ENCODE measurements at regions not wholly inside any gene's neighbourhood (a gene's known extent, or its start where the extent isn't known, plus 50 kb on each side); places are given as distances from the start of the nearest gene placed in this dataset.
"Not testable (repeated sequence)": the region's sequence is repeated elsewhere in the genome, so short reads cannot be mapped to it uniquely, and the experiment has no call there.

DNA sequence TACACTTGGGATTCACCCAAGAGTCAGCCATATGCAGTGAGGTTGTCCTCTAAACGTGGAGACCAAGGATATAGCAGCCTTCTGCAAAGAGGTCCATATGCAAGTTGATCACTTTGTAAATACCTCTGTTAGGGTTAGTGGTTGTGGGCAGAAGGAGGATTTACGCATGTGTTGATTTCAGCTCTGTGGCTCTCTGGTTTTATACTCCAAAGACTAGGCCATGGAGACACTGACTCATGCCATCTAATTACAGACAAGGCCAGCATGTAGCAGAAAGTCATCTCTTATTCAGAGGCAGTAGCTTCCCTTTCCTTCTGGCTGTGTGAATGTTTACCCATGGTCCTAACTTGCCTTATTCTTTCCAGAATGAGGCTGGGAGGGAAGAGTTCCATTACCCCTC, 140.9 kb upstream of the GOLGA6L4 start:
- H3K36me3 ChIP-seq (ENCODE audit: low read depth); H3K27me3 ChIP-seq (replicated peaks; ENCODE audit: insufficient read depth); H3K4me3 ChIP-seq; H3K9me3 ChIP-seq (ENCODE audit: low read depth); DNase-seq; H3K9me2 ChIP-seq (ENCODE audit: insufficient read depth); H3K4me2 ChIP-seq (ENCODE audit: unreplicated experiment); H3K9ac ChIP-seq; H3K4me1 ChIP-seq (ENCODE audit: insufficient read depth); in situ Hi-C loops (cut with MboI); H3F3A ChIP-seq (ENCODE audit: insufficient read depth); H2AFZ ChIP-seq; H3K27ac ChIP-seq; H3K79me2 ChIP-seq (ENCODE audit: insufficient read depth); H4K20me1 ChIP-seq (ENCODE audit: insufficient read depth): not testable (repeated sequence)
- WGBS, 2 experiments (ENCODE audit: low coverage in 1 of 2, low lambda C conversion rate in 2 of 2, missing lambda C conversion rate in 2 of 2) = 43 to 45% methylated on average over 2 of the region's 2 CpGs

- H3K36me3 ChIP-seq (ENCODE audit: low read depth); in situ Hi-C loops (cut with MboI); H4K20me1 ChIP-seq (ENCODE audit: insufficient read depth); H3K4me3 ChIP-seq; H2AFZ ChIP-seq; H3F3A ChIP-seq (ENCODE audit: insufficient read depth); H3K9ac ChIP-seq; DNase-seq; H3K27ac ChIP-seq; H3K4me1 ChIP-seq (ENCODE audit: insufficient read depth); H3K79me2 ChIP-seq (ENCODE audit: insufficient read depth); H3K9me2 ChIP-seq (ENCODE audit: insufficient read depth); H3K4me2 ChIP-seq (ENCODE audit: unreplicated experiment); H3K9me3 ChIP-seq (ENCODE audit: low read depth): not testable (repeated sequence)
- 0 out of 2 replicates have a peak, but pooled peaks cover 13% of the 10 kb centered on the region for H3K27me3 ChIP-seq (replicated peaks; ENCODE audit: insufficient read depth)
- WGBS, 2 experiments (ENCODE audit: low coverage in 1 of 2, low lambda C conversion rate in 2 of 2, missing lambda C conversion rate in 2 of 2) = 38 to 46% methylated on average over 3 of the region's 3 CpGs
Measured at GRCh38 chr15:84097053-84097452, 138.5 kb upstream of the GOLGA6L4 start.

DNA sequence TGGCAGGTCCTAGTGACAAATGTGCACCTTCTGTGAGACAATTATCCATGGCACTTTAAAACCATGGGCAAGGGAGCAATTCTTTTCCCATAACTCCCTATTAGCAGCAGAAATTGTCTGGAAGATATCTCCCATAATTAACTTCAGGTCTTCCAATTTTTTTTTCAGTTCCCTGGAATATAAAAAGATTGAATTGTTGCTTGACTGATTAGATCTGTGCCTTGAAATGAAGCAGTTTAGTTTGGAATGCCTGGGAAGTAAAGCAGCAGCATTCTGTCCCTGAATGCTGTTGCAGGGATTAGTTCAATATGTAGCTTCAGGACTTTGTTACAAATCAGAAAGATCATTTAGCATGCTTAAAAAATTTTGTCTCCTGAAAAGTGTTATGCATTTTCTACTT, 137.0 kb upstream of the GOLGA6L4 start:
- no peak for DNase-seq
- Histone ChIP-seq H2AFZ (no peak overlapping the region), H3K27me3 (replicated peaks; ENCODE audit: insufficient read depth) (0 out of 2 replicates have a peak, but pooled peaks cover 13% of the 10 kb centered on the region), H3K4me3 (no peak overlapping the region), H3K9me2 (ENCODE audit: insufficient read depth) (no peaks in the 10 kb centered on the region), H4K20me1 (ENCODE audit: insufficient read depth) (no peaks in the 10 kb centered on the region), H3K4me1 (ENCODE audit: insufficient read depth) (no peaks in the 10 kb centered on the region), H3K9ac (no peak overlapping the region), H3K36me3 (ENCODE audit: low read depth) (no peaks in the 10 kb centered on the region), H3K79me2 (ENCODE audit: insufficient read depth) (no peaks in the 10 kb centered on the region), H3F3A (ENCODE audit: insufficient read depth) (no peaks in the 10 kb centered on the region), H3K27ac (no peak overlapping the region), H3K4me2 (ENCODE audit: unreplicated experiment) (no peak overlapping the region), H3K9me3 (ENCODE audit: low read depth) (no peaks in the 10 kb centered on the region)
- in situ Hi-C loops (cut with MboI) = no loop called here
- no peak for TF ChIP-seq EZH2phosphoT487 (IDR thresholded peaks at IDR 0.05; ENCODE audit: insufficient read depth, low read depth)
- no peak for TF ChIP-seq EZH2 (IDR thresholded peaks at IDR 0.05; ENCODE audit: insufficient read depth, poor library complexity, severe bottlenecking)

- H2AFZ ChIP-seq = no peak overlapping the region
- no peak overlapping the region for H3K4me3 ChIP-seq
- no peaks in the 10 kb centered on the region for H3K36me3 ChIP-seq (ENCODE audit: low read depth)
- no peaks in the 10 kb centered on the region for H3K79me2 ChIP-seq (ENCODE audit: insufficient read depth)
- H4K20me1 ChIP-seq (ENCODE audit: insufficient read depth) = no peaks in the 10 kb centered on the region
- H3K9ac ChIP-seq = no peak overlapping the region
- in situ Hi-C loops (cut with MboI) = no loop called here
- H3K27ac ChIP-seq = no peak overlapping the region
- 0 out of 2 replicates have a peak, but pooled peaks cover 13% of the 10 kb centered on the region for H3K27me3 ChIP-seq (replicated peaks; ENCODE audit: insufficient read depth)
- WGBS, 2 experiments (ENCODE audit: low coverage in 1 of 2, low lambda C conversion rate in 2 of 2, missing lambda C conversion rate in 2 of 2) = 0 to 9% methylated on average over 1 of the region's 1 CpG
- H3K9me3 ChIP-seq (ENCODE audit: low read depth) = no peaks in the 10 kb centered on the region
- H3F3A ChIP-seq (ENCODE audit: insufficient read depth) = no peaks in the 10 kb centered on the region
- no peak overlapping the region for H3K4me2 ChIP-seq (ENCODE audit: unreplicated experiment)
- TF ChIP-seq EZH2 (IDR thresholded peaks at IDR 0.05; ENCODE audit: insufficient read depth, poor library complexity, severe bottlenecking) (no peak), EZH2phosphoT487 (IDR thresholded peaks at IDR 0.05; ENCODE audit: insufficient read depth, low read depth) (no peak)
- no peak for DNase-seq
- H3K9me2 ChIP-seq (ENCODE audit: insufficient read depth) = no peaks in the 10 kb centered on the region
- no peaks in the 10 kb centered on the region for H3K4me1 ChIP-seq (ENCODE audit: insufficient read depth)
Measured at GRCh38 chr15:84099181-84099580, 136.4 kb upstream of the GOLGA6L4 start.

DNA sequence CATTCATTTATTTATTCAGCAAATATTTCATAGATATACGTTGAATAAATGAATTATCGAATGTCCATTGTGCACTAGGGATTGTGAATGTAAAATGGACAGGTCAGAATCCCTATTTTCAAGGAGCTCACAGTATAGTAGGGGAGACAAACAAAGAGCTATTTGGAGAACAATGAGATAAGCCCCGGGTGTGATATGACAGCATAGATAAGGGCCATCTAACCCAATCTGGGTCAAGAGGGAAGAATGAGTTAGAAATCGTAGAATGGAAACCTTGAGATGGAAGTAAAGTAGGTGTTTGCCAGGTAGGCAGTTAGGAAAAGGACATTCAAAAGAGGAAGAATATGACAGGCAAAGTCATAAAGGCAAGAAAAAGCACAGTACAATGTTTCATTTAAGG, 132.2 kb upstream of the GOLGA6L4 start:
- no peaks in the 10 kb centered on the region for H3K9me3 ChIP-seq (ENCODE audit: low read depth)
- no peak overlapping the region for H3K27ac ChIP-seq
- no peaks in the 10 kb centered on the region for H3K9me2 ChIP-seq (ENCODE audit: insufficient read depth)
- H3K79me2 ChIP-seq (ENCODE audit: insufficient read depth) = no peaks in the 10 kb centered on the region
- DNase-seq = no peak
- 36 to 48% methylated on average over 4 of the region's 4 CpGs for WGBS, 2 experiments (ENCODE audit: low coverage in 1 of 2, low lambda C conversion rate in 2 of 2, missing lambda C conversion rate in 2 of 2)
- in situ Hi-C loops (cut with MboI) = no loop called here
- no peaks in the 10 kb centered on the region for H3K36me3 ChIP-seq (ENCODE audit: low read depth)
- 0 out of 2 replicates have a peak, but pooled peaks cover 10% of the 10 kb centered on the region for H3K27me3 ChIP-seq (replicated peaks; ENCODE audit: insufficient read depth)
- H3K4me1 ChIP-seq (ENCODE audit: insufficient read depth) = no peaks in the 10 kb centered on the region
- no peak overlapping the region for H3K4me2 ChIP-seq (ENCODE audit: unreplicated experiment)
- no peak for TF ChIP-seq EZH2phosphoT487 (IDR thresholded peaks at IDR 0.05; ENCODE audit: insufficient read depth, low read depth)
- no peak for TF ChIP-seq EZH2 (IDR thresholded peaks at IDR 0.05; ENCODE audit: insufficient read depth, poor library complexity, severe bottlenecking)
- no peak overlapping the region for H2AFZ ChIP-seq
- no peaks in the 10 kb centered on the region for H3F3A ChIP-seq (ENCODE audit: insufficient read depth)
- no peaks in the 10 kb centered on the region for H4K20me1 ChIP-seq (ENCODE audit: insufficient read depth)
- H3K9ac ChIP-seq = no peak overlapping the region
- no peak overlapping the region for H3K4me3 ChIP-seq
